KG1 (cell line): ENCODE measurements at regions not wholly inside any gene's neighbourhood (a gene's known extent, or its start where the extent isn't known, plus 50 kb on each side); places are given as distances from the start of the nearest gene placed in this dataset.
"Not testable (repeated sequence)": the region's sequence is repeated elsewhere in the genome, so short reads cannot be mapped to it uniquely, and the experiment has no call there.

Source experiments
- DNase-seq: peaks from one replicate; lab custom pipeline; 2025; lab: John Stamatoyannopoulos, UW

DNA sequence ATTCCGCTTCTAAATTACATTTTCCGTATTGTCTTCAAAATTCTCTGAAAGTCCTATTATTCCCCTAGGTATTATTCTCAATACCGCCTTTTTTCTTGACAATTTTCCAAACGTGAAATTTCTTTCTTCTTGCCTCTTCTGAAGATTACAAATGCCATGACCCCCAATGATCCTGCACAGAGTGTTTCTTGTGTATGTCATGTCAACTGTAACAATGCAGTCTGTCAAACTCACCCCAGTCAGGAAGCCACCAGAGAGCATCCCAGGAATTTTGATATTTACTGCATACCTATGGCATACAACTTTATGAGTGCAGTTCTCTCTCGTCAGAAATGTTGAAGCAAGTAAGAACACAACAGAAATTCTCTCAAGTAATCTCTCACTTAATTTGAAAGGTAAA, 847.3 kb upstream of the CDH8 start:
- DNase-seq = no peak

DNA sequence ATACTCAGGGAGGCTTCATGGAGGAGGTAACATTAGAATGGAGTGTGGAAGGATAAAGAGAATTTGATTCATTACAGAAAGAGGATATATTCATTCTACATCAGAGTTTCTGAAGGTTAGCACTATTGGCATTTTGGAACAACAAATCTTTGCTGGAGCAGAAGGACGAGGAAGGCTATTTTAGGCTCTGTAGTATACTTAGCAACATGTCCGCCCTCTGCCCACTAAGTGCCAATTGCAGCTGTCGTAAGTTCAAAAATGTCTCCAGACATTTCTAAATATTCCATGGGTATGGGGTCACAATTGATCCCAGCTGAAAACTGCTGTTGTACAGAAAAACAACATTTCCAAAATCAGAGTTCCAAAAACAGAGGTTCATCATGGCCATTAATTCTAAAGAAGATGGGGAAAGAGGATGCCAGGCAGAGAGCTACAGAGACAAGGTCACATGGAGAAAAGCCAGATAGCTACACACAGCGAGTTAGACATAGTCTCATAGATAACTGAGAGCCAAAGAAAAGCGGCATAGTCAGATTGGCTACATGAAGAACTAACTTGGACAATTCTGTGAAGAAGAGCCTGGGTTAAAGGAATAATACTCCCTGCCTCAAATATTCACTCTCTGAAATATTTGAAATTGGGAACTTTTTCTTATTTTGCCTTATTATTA, 846.4 kb upstream of the CDH8 start:
- DNase-seq = no peak

DNA sequence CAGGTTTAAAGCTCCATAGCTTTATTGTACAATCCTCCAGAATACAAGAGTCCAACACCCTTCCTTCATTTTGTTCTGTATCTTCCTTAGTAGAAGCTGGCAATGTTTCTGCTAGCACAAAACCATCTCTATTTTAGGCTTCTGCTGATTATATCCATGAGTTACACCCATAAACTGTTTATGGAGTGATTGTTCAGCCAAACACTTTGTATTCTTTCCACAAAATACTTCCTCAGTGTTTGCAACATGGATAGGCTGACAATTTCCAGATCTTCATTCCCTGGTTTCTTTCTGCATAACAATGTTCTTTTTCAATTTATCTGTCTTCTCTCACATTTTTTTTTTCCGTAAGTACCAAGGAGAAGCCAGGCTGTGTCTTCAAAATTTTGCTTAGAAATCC, 839.9 kb upstream of the CDH8 start:
- DNase-seq = no peak

DNA sequence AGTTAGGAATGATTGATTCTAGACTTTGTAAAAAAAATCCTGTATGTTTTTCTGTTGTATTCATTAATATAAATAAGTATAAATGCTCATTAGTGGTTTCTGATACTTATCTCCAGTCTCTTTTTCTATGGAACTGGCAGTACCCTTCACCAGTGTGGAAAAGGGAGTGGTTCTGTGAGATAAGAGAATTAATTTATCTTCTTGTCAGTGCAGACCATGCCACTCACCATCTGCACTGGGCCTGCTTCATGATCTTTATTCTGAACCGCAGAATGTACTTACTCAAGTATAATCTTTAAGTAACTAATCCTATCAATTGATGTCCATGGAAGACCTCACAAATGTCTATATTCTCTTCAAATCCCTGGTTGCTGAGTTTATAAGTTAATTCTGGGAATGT, 836.1 kb upstream of the CDH8 start:
- no peak for DNase-seq

DNA sequence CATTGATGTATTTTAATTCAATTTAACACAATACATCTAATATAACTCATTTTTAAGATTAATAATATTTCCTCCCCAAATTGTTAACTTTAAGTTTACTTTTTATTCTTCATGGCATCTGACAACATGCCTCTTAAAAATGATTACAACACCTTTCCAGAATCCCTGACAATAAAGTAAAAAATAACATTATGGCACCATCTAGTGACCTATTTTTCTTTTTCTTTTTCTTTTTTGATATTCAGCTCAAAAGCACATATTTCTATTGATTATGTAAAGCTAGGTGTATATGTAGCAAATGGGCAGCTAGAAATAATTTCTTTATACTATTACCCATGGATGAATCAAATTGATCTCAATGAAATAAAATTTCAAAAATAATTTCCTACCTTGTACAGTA, 834.3 kb upstream of the CDH8 start:
- DNase-seq = no peak

DNA sequence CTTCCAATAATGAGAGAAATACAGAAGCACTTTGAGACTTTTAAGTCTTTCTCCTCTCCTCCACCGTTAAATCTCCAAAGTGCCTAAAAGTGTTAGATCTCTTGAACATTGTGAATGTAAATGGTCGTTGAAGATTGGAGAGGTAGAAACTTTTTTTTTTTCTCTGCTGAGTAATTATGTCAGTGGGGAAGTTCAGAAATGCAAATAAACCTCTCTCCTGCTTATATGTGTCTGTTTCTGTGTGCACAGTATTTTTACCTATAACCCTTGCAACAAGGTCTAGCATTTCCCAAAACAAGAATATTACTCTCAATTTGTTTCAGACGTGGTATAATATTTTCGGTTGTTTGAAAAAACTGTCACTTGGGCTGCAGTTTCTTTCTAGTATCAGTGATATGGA, 833.6 kb upstream of the CDH8 start:
- no peak for DNase-seq

DNA sequence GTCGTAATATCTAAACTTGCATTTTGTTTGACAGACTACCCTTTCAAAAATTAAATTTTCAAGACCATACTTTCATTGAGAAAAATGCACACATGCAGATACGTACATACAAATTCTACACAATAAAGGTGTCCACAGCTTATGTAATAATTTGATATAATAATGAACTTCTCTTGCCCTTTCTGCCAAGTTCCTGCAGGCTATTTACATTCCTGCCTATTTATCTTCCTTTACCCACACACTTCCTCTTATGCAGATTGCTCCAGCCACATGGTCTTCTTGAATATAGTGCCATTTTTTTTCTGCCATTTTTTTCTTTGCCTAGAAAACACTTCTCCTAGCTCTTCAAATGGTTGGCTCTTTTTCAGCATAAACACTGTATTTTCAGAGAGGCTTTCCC, 826.9 kb upstream of the CDH8 start:
- no peak for DNase-seq

DNA sequence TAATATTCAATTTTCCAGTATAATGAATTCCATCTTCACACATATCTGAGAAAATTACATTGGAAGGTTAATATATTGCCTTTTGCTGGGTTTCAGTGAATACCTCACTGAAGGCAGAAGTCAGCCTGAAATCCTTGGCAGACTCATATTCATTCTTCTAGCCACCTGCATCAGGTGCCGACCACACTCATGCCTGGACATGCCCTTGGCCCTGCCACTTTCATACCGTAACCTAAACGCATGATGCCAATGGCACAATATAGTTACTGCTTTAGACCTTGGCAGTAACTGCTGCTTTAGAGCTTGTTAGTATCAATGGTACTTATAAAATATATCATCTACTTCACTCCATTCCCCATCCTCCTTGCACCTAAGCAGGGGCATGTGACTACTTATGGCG, 817.6 kb upstream of the CDH8 start:
- DNase-seq = no peak

DNA sequence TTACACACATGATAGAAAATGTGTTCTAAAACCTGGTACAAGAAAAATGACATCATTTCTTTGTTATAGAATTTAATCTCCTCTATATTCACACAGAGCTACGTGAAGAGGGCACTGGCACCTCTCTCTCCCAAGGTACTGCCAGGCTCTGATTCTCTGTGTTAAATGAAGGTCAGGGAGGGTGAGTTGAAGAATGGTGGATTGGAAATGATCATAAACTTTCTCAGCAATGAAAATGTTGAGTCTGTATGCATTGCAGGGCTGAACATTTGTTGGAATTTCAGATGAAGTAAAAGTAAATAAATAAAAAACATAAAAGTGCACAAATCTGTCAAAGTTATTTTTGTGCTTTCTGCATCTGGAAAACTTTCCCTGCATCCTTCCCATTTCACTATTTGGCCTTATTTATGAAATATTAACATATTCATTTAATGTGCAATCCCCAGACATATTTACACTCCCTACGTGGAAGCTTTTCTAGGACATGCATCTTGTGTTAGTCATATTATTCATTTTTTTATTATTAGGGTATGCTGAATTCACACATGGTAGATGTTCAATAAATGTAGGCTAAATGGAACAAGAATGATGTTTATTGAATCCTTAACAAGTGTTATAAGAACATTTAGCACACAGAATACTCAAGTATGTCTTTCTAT, 810.3 kb upstream of the CDH8 start:
- DNase-seq = no peak

DNA sequence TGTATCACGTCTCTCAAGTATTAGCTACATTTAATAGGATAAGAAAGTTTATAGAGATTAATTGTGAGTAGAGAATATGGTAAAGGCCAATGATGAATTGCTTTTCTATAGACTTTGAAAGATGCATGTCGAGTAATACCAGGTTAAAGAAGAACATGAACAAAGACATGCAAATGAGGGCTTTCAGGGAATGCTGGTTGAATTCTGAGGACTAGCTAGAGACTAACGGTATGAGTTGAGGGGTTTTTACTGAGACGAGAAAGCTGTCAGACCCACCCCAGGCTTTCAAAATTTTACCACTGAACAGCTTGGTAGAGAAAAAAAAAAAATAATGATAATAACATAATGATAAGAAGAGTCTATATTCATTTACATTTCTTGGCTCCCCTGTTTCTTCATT, 796.0 kb upstream of the CDH8 start:
- no peak for DNase-seq

DNA sequence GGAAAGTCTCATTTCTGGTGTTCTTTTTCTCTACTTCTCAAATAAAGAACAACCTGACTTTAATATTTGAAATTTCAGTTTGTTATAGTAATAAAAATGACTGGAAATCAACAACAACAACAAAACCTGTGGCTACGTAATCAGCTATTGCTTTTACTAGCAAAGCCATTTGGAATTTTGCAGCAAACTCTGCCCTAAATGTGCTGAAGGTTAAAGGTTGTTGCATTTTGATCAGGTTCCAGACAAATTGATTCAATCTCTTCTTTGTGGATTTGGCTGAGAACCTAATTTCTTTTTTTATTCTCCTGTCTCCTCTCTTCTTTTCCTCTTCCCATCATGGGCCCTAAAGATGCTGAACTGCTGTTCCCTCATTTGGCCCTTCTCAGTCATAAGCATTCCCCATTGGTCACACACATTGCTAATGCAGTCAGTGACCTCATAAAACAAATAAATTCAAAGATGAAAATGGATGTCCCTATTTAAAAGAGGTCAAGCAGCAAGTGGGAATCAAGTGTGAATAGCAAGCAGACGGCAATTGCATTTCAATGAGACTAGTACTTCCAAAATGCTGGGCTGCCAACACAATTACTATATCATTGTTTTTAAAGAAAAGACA, 795.1 kb upstream of the CDH8 start:
- no peak for DNase-seq

DNA sequence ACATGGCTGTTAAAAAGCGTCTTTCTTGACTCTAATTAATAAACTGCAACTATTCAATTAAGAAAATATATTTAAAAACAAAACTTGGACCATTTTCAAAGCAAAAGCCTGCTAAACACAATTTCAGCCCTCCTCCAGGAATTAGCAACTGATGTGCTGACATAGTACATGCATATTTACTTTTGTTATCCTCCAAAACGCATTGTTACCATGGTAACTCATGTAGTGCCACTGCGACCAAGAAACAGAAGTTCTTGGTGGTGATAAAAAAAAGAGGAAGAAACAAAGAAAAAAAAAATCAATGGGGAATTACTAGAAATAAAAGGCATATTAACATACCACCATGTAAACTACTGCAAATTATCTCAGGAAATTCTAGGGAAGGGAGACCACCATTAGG, 793.4 kb upstream of the CDH8 start:
- no peak for DNase-seq

DNA sequence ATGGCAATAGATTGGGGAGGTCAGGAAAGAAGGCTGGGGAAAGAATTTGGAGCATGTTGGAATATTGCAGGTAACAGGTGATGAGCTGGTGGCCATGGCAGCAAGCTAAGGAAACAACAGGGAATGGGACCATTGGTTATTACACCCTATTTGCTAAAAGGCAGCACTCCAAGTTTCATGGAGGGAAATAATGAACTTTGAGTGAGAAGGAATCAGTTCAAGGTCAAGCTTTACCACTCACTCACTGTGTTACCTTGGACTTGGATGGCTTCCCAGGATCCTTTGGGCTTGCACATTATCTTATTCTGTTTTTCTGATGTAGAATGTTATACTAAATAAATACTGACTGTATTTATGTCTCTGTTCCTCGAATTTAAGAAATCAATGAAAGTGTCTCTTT, 792.8 kb upstream of the CDH8 start:
- no peak for DNase-seq

DNA sequence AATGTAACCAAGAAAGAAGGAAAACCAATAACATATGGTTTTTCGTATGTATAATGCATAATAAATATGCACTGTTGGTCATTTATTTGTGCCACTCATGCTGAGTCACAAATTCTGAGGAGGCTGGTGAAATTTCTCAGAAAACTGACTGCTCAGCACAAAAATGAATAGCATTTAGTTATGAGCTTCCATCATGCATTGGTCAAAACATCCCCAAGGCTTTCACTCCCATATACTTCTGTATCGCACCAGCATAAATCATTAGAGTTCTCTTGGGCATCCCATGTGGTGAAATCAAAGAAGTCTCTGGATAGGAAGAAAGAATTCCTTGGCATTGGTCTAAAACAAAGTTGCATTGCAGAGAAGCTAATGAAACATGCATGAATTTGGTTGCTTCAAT, 785.6 kb upstream of the CDH8 start:
- no peak for DNase-seq

DNA sequence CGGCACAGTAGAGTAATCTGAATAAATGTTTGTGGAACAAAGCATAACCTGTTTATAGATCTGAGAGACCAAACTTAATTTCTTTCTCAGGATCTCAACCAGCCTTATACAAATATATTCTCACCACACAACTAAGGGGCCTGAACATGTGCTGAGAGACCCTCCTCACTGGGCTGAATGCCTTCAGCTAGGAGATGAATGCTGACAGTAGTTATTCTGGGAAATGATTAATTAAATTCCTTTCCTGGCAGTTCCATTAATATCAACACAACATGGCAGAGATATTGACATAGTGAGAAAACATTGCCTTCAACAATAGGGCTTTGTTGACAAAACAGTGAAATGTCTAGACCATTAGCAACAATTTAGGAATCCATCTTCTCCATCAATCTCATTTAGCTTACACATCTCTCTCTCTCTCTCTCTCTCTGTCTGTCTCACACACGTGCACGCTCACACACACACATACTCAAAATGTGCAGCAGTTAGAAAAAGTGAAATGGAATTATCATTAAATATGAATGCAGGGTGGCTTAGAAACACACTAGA, 780.8 kb upstream of the CDH8 start:
- DNase-seq = no peak

DNA sequence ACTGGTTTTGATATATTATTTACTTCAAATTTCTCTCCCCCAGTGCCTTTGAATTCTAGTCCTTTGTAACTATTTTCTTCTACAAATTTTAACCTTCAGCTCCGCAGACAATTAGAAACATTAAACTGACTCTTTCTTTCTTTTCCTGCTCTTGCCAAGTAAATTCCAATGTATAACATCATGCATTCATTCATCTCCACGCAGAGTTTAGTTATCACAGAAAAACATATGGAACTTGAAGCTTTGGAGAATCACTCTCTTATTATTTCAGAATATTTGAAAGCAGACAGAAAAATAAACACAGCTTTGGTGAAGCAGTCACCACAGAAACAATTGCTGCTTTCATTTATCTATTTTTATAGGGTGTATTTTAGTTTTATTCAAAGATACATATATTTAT, 778.7 kb upstream of the CDH8 start:
- DNase-seq = no peak

DNA sequence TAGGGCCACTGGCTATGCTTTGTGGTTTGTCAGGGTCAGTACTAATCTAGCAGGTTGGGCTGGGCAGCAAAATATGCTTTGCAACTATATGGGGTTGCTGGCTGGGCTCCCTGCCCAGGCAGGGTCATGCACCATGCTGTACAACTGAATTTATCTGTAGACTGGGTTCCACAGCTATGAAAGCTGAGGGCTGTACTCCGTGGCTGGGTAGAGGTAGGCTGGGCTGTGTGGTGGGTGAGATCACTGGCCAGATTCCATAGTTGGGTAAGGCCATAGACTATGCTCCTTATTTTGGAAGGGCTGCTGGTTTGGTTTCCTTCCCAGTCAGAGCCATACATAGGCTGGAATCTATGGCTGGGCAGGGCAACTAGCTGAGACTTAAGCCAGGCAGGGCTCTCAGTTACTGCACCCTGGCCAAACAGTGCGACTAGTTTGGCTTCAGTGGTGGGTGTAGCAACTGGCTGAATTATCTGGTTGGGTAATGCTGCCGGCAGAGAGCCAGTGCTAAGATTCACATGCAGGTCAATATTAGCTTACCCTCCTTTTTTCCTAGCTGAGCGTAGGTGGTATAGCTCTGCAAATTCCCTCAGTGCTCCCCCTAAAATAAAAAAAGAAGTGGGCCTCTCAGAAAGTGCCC, 769.1 kb upstream of the CDH8 start:
- DNase-seq = no peak

DNA sequence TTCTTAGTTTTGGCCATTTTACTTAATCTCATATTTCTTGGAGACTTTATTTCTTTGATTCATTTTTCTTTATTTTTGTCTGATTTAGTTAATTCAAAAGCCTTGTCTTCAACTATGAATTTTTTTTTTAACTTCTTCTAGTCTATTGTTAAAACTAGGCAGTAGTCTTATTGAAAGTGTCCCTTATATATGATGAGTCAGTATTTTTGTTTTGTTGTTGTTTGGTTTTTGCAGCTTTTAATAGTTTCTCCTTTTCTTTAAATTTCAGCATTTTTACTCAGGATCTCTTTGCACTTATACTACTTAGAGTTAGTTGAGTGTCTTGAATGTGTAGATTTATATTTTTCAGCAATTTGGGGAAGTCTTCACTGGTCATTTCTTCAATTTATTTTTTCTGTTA, 758.5 kb upstream of the CDH8 start:
- no peak for DNase-seq

DNA sequence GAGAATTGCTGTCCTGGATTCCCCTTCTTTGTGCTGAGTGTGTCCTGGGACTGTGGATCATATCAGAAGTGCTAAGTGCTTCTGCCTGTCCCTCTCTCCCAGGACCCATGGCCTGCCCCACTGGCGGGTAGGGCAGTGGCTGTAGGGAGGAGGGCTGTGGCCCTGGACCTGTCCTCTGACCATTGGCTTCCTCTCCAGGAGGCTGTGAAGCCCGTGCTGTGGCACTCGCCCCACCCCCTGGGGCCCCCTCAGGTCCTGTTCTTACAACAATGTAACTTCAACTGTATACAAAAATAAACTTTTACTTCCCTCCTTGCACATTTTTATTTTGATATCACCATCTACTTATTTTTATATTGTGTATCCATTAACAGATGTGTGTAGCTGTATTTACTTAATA, 743.8 kb upstream of the CDH8 start:
- DNase-seq = not testable (repeated sequence)

DNA sequence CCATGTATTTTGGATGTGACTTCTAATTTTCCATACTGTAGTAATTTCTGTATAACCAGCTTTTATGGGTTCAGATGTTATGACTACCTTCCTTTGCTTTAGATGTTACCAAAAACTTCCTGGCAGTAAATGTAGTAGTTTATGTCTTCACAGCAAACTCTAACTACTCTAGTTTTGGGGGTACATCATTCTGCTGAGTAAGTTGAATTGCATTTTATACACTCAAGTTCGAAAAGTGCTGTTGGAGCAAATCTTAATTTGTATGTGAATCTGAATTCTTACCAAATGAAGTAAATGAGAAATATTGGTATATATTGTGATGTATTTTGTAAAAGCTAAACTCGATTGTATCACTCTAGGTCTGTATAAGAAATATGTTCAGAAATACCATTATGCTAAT, 728.3 kb upstream of the CDH8 start:
- DNase-seq = no peak

DNA sequence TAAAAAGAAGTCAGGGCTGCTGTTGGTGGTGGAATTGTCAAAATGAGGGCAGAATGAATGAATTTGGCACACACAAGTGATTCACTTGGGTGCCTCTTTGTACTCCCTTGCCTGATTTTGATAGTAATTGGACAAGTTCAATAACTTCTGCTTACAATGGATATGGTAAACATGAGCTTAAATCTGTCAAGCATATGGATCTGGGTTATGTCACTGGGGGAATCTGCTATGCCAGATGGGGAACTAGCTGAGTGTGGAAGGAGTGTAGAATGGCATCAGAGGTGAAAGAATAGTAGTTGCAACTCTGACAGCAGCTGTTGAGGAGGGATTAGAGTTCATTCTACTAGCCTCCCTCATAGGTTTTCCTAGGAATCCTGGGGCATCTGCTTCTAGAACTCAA, 724.2 kb upstream of the CDH8 start:
- no peak for DNase-seq

DNA sequence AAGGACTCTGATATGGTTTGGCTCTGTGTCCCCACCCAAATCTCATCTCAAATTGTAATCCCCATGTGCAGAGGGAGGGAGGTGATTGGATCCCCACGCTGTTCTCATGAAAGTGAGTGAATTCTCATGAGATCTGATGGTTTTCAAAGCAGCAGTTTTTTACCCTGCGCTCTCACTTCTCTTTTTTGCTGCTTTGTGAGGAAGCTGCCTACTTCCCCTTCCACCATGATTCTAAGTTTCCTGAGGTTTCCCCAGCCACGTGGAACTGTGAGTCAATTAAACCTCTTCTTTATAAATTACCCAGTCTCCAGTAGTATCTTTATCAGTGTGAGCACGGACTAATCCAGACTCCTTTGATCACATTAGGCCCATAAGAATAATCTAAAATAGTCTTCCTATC, 719.7 kb upstream of the CDH8 start:
- no peak for DNase-seq

DNA sequence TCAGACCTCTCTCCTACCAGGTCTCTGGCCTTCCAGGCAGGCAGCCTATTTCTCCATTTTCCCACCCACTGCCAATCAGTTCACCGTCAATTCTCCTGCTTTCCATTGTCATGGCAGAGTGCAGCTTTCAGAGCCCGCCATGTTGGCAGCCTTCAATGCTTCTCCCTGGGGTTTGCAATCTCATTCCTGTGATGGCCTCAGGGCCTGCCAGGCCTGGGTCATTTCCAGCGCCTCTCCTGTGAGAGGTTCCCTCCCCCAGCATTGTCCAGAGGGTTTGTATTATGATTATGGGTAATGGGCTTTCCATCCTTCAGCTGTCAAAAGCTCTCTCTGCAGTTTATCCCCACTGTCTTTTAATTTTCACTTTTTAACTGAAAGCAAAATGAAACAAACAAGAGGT, 716.6 kb upstream of the CDH8 start:
- no peak for DNase-seq
